GM18909 (cell line): ENCODE measurements at regions not wholly inside any gene's neighbourhood (a gene's known extent, or its start where the extent isn't known, plus 50 kb on each side); places are given as distances from the start of the nearest gene placed in this dataset.
"Not testable (repeated sequence)": the region's sequence is repeated elsewhere in the genome, so short reads cannot be mapped to it uniquely, and the experiment has no call there.

ENCODE experiments used
- ATAC-seq: cut with Tn5 transposase; IDR thresholded peaks from one replicate; pipeline ENCODE4 v1.9.1; 2021; ENCODE audit warnings: mild to moderate bottlenecking; ENCODE audit not compliant: unreplicated experiment, poor library complexity

DNA sequence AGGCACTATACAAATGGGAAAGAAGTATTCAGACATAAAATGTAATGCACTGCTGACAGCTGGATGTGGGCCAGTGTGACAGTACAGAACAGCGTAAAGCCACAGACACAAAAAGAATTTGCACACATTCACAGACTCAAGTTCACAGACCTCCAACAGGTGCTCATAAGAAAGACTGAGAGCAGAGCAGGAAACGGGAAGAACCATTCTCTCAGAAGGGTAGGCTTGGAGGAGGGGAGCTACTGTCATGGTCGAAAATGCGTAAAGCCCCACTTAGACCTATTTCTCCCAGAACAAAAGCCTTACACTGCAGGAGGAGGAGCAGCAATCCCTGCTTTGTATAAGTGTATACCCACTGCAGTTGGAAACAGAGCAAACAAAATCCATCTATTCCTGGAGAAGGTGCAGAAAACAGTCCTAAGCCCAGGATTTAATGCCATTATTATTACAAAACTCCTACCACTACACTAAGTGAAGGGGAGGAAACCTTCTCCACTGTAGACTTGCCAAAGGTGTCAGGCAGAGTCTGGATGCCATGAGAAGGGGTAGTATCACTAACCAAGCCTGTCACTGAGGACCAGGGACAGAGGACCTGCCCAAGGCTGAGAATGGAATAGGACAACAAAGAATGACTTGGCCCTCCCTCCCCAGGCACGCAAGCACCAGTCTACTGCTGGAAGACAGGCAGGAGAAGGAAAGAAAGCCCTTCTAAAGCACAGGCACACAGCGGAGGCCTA, 103.0 kb upstream of the FAM25C start:
- not testable (repeated sequence) for ATAC-seq

DNA sequence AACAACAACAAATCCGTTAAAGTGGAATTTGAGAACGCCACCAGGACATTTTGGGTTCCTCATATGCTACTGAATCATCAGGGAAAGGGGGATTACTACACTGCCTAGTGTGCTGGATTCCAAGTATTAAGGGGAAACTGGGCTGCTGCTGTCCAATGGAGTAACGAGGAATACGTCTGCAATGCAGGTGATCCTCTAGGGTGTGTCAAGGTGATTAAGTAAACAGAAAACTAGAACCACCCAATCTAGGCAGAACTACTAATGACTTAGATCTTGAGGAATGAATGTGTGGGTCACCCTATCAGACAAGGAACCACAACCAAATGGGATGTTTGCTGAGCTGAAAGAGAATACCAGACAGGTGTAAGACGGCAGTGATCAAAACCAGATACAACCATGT, 99.3 kb upstream of the FAM25C start:
- ATAC-seq = not testable (repeated sequence)

DNA sequence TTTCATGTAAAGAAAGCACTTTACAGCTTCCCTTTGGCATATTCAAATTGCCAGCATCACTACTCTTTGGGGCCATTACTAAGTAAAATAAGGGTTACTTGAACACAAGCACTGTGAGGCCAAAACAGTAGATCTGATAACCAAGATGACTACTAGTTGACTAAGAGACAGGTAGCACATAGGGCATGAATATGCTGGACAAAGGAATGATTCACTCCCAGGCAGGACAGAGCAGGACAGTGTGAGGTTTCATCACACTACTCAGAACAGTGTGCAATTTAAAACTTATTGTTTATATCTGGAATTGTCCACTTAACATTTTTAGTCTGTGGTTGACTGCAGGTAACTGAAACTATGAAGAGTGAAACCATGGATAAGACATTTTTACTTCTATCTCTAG, 91.1 kb upstream of the FAM25C start:
- not testable (repeated sequence) for ATAC-seq

DNA sequence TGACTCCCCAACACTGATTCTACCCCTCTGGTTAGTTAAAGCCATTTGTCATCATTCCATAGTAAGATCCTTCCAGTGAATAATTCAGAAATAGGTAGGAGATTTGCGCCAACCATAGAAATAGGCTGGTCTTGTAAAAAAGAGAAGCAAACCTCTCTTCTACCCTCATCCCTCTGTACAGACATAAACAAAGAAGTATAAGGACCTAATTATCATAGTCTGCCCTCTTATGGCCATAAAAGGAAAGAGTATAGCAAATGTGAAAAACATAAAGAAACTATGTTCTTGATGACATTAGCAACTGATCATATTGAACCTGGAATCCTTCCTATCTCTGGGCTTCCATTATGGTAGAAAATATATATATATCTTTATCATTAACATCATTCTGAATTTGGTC, 88.5 kb upstream of the FAM25C start:
- ATAC-seq = not testable (repeated sequence)

DNA sequence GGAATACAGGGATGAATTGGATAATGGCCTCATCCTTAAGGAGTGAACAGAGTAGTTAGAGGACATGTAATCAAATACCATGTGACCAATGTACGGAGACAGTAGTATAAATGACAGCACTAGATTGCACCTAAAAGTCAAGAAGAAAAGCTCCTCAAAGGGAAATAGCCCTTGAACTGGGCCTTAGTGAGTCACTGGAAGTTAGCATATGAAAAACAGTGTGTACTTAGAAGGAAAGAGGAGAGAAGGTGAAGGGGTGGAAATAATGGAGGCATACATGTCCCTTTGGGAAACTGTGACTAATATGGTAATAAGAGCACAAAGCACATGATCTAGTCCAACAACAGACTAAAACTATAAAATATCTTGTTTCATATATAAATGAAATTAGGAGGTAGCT, 84.9 kb upstream of the FAM25C start:
- ATAC-seq = not testable (repeated sequence)

DNA sequence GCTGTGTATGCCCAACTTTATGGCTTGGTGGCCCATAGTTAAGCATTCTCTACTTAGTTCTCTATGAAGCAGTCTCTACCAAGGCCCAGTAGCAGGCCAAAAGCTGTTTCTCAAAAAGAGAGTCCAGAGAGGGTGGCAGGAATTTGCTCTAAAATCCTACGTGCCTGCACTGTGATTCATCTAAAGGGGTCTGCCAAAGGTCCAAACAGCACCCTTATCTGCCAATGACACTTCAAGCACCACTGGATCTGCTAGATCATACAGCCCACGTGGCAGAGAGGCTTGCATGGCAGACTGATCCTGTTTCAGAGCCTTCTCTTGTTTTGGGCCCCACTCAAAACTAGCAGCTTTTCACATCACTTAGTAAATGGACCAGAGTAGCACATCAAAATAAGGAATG, 71.6 kb upstream of the FAM25C start:
- not testable (repeated sequence) for ATAC-seq

DNA sequence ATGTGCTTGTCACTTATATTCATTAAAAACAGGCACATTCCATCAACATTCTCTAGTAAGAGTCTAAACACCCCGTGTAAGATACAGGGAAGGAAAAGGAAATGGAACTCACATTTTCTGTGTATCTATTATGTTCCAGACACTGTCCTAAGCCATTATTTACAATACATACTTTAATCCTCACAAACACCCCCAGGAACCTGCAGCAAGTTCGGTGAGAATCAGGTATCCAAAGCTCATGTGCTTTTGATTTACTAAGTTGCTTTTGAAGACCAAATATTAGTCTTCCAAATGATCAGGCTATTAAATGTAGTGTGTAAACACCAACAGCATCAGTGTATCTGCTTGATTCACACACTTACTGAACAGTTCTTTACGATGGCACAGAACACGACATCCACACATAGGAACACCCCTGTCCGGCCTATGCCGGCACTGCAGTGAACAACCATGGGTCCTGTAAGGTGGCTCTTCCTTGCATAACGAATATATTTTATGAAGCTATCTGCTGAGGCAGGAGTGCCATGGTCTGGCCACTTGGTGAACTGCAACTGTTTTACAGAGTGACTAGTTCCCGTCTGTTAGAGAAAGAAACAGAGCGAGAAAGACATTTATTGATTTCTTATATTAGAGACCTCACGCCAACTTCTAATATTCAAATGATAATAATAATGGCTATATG, 64.5 kb upstream of the FAM25C start:
- peak; percentile 91 for ATAC-seq

DNA sequence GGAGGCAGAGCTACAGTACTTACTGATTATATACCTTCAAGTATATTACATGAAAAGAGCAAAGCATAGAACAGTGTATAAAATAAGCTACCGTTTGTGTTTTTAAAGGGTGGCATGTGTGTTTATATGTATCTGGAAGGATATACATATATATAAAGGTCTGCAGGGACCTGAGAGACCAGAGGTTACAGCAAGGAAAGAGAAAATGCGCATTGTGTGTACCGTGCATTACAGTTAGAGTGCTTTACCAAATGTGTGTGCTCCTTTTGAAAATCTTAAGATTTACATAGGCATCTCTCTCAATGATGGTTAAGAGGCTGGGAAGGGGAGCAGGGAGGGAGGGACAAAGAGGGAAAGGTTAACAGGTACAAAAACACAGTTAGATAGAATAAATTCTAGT, 55.8 kb upstream of the FAM25C start:
- not testable (repeated sequence) for ATAC-seq
